GM21367 (cell line): ENCODE measurements at regions not wholly inside any gene's neighbourhood (a gene's known extent, or its start where the extent isn't known, plus 50 kb on each side); places are given as distances from the start of the nearest gene placed in this dataset.
"Not testable (repeated sequence)": the region's sequence is repeated elsewhere in the genome, so short reads cannot be mapped to it uniquely, and the experiment has no call there.

Experiments used
- ATAC-seq: cut with Tn5 transposase; IDR thresholded peaks from one replicate; pipeline ENCODE4 v1.9.1; 2021; ENCODE audit not compliant: unreplicated experiment

GRCh38 chr2:12628541-12628940 is 88.2 kb upstream of the TRIB2 start:
- not testable (repeated sequence) for ATAC-seq

DNA sequence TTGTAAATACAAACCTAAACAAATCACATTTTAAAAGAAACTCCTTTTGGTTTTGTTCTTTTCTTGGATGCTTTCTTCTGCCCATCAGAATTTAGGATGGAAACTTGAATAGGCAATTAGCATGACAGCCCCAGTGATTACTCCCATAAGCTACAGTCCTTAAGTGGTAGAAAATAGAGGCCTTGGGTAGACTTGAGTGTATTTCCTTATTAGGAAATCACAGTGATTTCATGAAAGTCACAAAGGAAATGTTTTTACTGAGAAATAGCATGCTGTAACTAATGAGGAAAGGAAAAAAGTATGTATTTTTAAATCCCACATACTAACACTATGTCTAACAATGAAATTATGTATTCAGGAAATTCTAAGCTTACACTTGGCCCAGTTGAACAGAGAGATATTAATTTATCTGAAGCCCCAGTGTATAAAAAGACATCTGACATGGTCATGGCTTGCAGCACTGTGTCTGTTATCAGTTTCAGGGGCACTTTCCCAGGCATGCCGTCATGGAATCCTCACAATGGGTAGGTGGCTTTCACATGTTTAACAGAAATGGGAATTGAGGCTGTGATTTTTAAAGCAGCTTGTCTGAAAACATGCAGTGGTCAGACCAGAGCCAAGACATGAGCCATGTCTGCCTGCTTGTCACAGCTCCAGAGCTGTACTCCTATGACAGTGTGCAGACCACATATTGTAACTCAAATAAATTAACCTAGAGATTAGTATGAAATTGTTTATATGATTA is 79.7 kb upstream of the TRIB2 start:
- no peak for ATAC-seq

GRCh38 chr2:12637754-12638153 is 79.0 kb upstream of the TRIB2 start:
- ATAC-seq, result no peak

GRCh38 chr2:12641441-12641840 is 75.3 kb upstream of the TRIB2 start:
- no peak for ATAC-seq

GRCh38 chr2:12642332-12642731 is 74.4 kb upstream of the TRIB2 start:
- no peak for ATAC-seq

DNA sequence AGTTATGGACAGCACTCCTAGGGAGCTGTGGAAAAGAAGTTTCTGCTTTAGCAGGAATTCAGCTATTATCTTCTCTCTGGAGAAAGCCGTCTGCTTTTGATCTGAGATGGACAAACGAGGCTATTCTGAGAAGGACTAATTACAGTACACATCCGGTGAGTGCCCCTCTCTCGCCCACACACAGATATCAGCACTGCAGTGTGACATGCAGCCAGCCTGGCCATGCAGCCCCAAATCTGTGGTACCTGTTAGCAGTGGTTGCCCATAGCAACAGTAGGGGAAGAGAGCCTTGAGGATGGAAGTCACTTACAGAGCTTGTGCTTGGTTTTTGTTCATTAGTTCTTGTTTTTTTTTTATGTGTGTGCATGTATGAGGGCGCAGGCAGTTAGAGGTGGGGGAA is 73.9 kb upstream of the TRIB2 start:
- ATAC-seq, result no peak

DNA sequence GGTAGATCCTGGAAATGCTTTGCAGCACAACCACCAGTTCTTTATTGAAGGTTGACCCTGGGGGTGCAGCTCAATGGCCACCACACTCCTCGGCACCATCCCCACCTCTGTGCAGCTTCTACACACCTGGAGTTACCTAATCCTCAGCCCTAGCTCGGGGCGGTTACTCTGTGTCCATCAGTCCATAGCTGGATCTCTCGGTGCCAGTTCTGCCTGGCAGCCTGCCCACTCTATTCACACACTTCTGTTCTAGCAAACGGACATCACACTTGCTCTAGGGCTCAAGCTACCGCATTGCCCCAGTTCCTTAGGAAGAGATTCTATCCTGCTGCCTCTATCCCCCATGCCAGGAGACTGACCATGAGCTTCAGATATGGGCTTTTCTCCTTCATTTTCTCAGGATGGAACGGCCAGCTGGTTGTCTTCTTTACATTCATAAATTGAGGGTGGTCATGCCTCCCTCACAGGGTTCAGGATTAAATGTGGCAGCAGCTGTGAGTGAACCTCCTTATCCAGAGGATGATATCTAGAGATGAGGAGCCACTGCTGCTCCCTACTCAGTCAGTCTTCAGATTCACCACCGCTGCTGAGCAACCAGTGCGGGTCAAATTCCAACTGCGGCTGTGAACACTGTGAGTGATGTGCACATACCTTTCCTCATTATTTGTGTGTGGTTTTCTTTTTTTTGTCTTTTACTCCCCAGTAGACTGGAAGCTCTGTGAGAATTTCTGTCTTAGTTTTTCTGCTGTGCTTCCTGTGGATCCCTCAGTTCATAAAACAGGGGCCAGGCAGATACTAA is 66.9 kb upstream of the TRIB2 start:
- ATAC-seq, result no peak

- no peak for ATAC-seq
Observed at GRCh38 chr2:12651641-12652040, 65.1 kb upstream of the TRIB2 start.

- ATAC-seq, result no peak
Observed at GRCh38 chr2:12652723-12653122, 64.0 kb upstream of the TRIB2 start.

DNA sequence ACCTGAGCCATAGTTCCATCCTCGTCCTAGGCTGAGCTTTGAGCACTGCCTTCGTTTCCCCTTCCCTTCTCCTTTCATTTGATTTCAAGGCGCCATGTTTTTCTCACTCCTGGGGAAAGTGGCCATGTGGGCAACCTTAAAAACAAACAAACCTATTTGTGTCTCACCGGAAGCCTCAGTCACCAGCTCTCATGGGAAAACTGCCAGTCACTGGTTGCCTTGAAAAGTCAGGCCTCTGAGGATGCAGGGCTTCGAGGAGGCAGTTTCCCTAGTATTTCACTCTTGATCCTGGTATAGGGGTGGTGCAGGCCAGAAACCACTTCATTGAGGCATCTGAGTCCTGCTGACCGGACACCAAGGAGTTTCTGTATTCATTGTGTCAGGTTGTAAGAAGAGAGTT is 59.2 kb upstream of the TRIB2 start:
- ATAC-seq, result no peak

GRCh38 chr2:12658310-12658945 is 58.3 kb upstream of the TRIB2 start:
- no peak for ATAC-seq

DNA sequence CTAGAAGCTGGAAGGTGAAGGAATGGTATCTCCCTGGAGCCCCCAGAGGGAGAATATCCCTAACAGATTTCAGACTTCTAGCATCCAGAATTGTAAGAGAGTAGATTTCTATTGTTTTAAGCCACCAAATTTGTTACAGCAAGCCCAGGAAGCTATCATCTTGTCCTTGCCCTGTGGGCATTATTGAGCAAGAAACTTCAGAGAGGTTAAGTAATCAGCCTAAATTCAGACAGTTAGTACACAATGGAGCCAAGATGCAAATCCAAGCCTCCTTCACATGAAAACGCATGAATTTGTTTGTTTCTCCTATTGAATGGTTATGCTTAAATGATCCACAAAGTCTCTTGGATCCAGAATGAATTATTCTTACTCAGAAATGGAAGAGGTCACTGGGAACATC is 55.2 kb upstream of the TRIB2 start:
- no peak for ATAC-seq

DNA sequence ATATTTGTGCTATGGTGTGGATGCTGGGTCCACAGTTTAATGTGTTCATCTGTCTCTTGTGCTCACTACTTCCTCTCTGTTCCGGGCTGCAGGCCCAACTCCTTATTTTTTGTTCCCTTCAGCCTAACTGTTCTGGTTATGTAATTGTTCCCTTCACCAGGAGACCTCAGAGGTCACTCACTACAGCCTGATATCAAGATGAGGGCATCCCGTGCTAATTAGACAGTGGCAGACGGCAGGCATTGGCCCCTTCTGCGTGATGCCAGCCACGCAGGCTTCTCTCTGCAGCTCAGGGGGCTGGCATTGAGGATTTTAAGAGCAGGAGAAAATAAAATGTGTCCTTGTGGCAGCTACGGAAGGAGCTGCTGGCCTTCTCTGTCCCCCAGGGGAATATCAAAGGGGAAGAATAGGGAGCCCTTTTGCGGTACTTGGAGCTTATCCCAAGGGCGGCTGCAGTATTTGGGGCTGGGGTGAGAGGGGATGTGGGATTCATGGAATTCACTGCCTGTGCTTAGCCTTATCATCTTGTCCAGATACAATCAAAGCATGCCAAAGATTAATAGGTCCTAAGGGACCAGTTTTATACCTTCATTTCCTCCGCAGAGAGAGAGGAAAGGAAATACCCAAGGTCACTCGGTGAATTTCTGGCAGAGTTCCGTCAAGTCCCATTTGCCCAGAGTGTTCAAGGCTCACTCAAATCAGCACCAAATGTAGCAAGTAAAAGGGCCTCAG is 53.3 kb upstream of the TRIB2 start:
- no peak for ATAC-seq

DNA sequence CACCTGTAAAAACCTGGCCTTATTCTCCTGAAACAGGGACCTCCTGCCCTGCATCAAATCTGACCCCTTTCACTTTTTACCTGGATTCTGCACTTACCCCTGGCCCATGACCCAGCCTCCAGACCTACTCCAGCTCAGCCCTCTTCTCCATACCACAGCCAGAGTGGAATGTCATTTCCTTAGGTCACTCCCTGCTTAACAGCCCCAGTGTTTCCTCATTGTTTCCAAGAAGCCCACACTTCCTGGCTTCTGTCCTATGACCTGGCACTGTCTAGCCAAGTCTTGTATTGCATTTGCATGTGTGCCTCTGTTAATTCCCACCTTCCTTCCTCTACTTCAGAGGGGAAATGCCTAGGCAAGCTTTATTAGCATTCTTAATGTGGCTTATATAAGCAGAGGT is 51.4 kb upstream of the TRIB2 start:
- ATAC-seq, result no peak

DNA sequence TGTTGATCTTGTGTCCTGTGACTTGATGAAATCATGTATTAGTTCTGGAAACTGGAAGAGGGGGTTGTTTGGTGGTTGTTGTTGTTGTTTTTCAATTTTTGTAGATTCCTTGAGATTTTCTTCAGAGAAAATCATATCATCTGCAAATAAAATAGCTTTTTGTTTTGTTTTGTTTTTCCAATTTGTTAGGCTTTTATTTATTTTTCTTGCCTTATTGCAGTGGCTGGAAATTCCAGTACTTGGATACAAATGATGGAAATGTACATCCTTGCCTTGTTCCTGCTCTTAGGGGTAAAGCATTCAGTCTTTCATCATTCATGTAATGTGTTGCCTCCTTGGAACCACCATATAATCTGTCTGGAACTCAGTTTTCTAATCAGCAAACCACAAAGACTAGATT is 50.3 kb upstream of the TRIB2 start:
- no peak for ATAC-seq
